Activated CD8-positive, alpha-beta T cell treated with anti-CD3 and anti-CD28 coated beads for 36 hours (primary cell): ENCODE measurements at regions not wholly inside any gene's neighbourhood (a gene's known extent, or its start where the extent isn't known, plus 50 kb on each side); places are given as distances from the start of the nearest gene placed in this dataset.

Source experiments
- ATAC-seq: fragments of 200-7000 bp; cut with Tn5 transposase; one replicate; pipeline ENCODE4 v1.10.0; 2021; ENCODE audit warnings: mild to moderate bottlenecking, moderate library complexity
- CTCF ChIA-PET: fragments of 350-600 bp; sonication (Branson Sonifier 250); formaldehyde crosslinking; loops from one replicate; lab custom pipeline; 2021; ENCODE audit warnings: antibody characterized with exemption; lab: Charles Lee
- POLR2A ChIA-PET: fragments of 350-600 bp; sonication (Branson Sonifier 250); formaldehyde crosslinking; loops from one replicate; lab custom pipeline; 2021; ENCODE audit warnings: antibody characterized with exemption; lab: Charles Lee
- DNase-seq: peaks from one replicate; pipeline ENCODE4 v3.0.0-alpha.2; 2020
- H3K27ac Mint-ChIP-seq: one replicate; pipeline ENCODE4 v1.8.0; 2021; ENCODE audit warnings: mild to moderate bottlenecking, mixed read lengths
- H3K27me3 Mint-ChIP-seq: one replicate; pipeline ENCODE4 v1.8.0; 2021; ENCODE audit warnings: mixed read lengths
- H3K36me3 Mint-ChIP-seq: one replicate; pipeline ENCODE4 v1.8.0; 2021; ENCODE audit warnings: low read depth, mixed read lengths
- H3K4me1 Mint-ChIP-seq: one replicate; pipeline ENCODE4 v1.8.0; 2021; ENCODE audit warnings: low read depth, mixed read lengths
- H3K4me3 Mint-ChIP-seq: one replicate; pipeline ENCODE4 v1.8.0; 2021; ENCODE audit warnings: mild to moderate bottlenecking, moderate library complexity, mixed read lengths
- H3K9me3 Mint-ChIP-seq: one replicate; pipeline ENCODE4 v1.8.0; 2021; ENCODE audit warnings: mixed read lengths
- intact Hi-C: fragments of 100-400 bp; cut with micrococcal nuclease; formaldehyde crosslinking; loops from one replicate; pipeline ENCODE4 v1.10.0; 2022
- TF ChIP-seq, protein P1 (sequence below): fragments of 200-600 bp; IDR thresholded peaks from one replicate; pipeline ENCODE4 v1.8.0; 2022; ENCODE audit warnings: antibody characterized with exemption, mild to moderate bottlenecking

DNA sequence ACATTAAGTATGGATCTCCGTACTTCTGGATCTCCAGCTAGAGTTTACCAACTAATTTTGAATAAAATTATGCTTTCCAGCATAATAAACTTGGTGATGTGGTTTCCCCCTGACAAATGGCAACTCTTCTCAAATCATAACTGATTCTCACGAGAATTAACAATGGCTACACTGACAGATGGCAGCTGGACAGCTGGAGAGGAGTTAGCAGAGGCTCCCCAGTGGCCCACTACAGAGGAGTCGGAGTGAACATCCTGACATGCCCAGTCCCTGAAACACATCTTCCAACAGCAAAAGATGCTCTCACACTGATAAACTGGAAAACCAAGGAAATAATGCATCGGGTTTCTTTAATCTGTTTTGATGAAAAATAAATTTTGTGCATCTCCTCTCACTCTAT lies 239.6 kb downstream of the MAN2A1 start:
- H3K27ac Mint-ChIP-seq, result no peak overlapping the region
- ATAC-seq (no peak), DNase-seq (no peak)
- ChIA-PET CTCF (no interaction called here), POLR2A (no interaction called here)
- no peaks in the 10 kb centered on the region for H3K27me3 Mint-ChIP-seq
- no peak overlapping the region for H3K4me3 Mint-ChIP-seq
- no peaks in the 10 kb centered on the region for H3K9me3 Mint-ChIP-seq
- TF ChIP-seq, protein P1, sequence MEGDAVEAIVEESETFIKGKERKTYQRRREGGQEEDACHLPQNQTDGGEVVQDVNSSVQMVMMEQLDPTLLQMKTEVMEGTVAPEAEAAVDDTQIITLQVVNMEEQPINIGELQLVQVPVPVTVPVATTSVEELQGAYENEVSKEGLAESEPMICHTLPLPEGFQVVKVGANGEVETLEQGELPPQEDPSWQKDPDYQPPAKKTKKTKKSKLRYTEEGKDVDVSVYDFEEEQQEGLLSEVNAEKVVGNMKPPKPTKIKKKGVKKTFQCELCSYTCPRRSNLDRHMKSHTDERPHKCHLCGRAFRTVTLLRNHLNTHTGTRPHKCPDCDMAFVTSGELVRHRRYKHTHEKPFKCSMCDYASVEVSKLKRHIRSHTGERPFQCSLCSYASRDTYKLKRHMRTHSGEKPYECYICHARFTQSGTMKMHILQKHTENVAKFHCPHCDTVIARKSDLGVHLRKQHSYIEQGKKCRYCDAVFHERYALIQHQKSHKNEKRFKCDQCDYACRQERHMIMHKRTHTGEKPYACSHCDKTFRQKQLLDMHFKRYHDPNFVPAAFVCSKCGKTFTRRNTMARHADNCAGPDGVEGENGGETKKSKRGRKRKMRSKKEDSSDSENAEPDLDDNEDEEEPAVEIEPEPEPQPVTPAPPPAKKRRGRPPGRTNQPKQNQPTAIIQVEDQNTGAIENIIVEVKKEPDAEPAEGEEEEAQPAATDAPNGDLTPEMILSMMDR, result no peak
- intact Hi-C loops, result no loop called here
- H3K36me3 Mint-ChIP-seq, result no peaks in the 10 kb centered on the region
- peaks cover 3% of the 10 kb centered on the region for H3K4me1 Mint-ChIP-seq

DNA sequence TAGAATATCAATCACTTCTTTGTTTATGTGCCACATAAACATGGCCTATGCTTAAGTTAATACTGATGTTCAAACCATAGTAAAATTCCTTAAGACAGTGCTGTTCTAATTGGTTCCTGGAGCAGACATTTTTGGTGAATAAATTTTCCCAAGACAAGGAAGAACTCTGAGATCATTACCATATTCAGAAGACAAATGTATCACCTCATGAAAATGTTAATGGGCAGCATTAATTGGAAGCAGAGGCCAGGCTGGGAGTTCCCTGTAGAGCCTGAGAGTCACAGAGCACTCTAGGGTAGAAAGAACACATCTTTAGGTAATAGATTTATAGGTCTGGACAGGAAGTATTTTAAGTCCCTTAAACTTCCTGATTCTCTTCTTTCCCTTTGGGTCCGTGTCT lies 240.2 kb downstream of the MAN2A1 start:
- no peaks in the 10 kb centered on the region for H3K36me3 Mint-ChIP-seq
- no peaks in the 10 kb centered on the region for H3K27me3 Mint-ChIP-seq
- H3K9me3 Mint-ChIP-seq, result no peaks in the 10 kb centered on the region
- ATAC-seq (no peak), DNase-seq (no peak)
- intact Hi-C loops, result no loop called here
- no peak overlapping the region for H3K27ac Mint-ChIP-seq
- ChIA-PET CTCF (no interaction called here), POLR2A (no interaction called here)
- no peak overlapping the region for H3K4me3 Mint-ChIP-seq
- TF ChIP-seq, protein P1, result no peak
- H3K4me1 Mint-ChIP-seq, result peaks cover 3% of the 10 kb centered on the region

DNA sequence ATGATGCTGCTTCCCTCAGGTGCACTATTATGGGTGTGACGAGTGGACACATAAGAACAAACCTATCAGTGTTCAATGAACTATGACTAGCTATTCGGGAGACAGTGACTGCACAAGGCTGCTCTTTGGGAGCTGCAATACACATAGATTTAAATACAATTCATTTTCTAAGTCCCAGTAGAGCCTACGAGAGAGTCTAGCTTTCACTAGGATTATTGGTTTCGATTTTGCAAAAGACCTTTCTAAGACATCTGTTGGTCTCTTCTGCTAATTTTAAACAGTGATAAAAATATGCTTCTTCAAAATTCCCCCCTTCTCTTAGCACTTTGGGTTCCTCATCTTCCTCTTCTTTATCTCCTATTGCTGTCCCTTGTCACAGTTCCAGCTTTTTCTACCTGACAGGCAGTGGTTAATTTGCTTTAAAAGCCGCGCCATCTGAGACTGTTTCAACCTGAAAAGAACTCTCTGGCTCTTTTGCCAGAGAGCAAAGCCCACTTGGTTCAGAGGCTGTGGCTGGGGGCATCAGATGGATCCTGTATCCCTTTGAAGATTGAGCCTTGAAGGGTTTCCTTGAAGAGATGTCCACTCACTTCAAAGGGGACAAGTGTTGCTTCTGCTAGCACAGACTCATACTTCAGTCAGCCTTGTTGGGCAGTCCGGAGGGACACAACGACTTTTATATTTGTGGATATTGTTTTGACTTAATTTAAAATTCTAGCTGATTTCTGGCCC lies 241.5 kb downstream of the MAN2A1 start:
- H3K27ac Mint-ChIP-seq, result no peak overlapping the region
- no peaks in the 10 kb centered on the region for H3K9me3 Mint-ChIP-seq
- TF ChIP-seq, protein P1, result no peak
- H3K36me3 Mint-ChIP-seq, result no peaks in the 10 kb centered on the region
- no peaks in the 10 kb centered on the region for H3K27me3 Mint-ChIP-seq
- no peak for ATAC-seq
- POLR2A ChIA-PET, result interaction anchor here (0.8 kb wide), 1 partner anchor 55 kb away, joined by 3 read pairs; no protein-coding TSS in a partner anchor
- intact Hi-C loops, result no loop called here
- CTCF ChIA-PET, result no interaction called here
- peaks cover 6% of the 10 kb centered on the region for H3K4me1 Mint-ChIP-seq
- H3K4me3 Mint-ChIP-seq, result no peak overlapping the region
- DNase-seq, result no peak

DNA sequence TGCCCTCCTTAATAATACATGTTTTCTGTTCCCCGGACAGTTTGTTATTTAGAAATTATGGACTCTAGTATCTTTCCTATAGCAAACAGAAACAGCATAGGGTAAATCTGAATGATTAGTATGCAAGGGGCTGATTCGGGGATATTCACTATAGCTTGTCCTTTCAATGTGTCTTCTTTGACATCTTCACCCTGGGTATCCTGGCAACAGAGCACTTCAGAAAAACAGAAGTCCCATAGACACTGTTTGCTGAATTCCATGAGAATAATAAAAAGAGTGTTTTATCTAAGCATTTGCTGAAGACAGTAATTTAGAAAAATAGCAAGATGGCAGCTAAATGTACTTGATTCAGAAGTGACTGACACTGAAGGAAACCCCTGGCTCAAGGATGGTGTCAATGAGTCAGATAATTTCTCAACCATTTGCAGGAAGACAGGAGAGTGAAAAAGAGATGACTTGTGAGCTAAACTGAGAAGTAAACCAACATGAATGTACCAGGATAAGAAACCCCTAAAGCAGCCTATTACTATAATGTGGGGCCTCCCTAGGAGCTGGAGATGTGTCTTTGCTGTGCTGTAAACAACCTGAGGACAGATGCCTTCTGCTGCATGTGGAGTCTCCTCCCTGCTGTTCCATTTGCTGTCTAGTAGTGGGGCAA lies 246.2 kb downstream of the MAN2A1 start:
- intact Hi-C loops, result no loop called here
- ChIA-PET CTCF (interaction anchor here (1.1 to 1.9 kb wide), 2 partner anchors 12 to 14 kb away, joined by 3 to 4 read pairs; no protein-coding TSS in a partner anchor), POLR2A (no interaction called here)
- Mint-ChIP-seq H3K4me1 (peaks cover 19% of the 10 kb centered on the region), H3K4me3 (no peak overlapping the region), H3K9me3 (peaks cover 6% of the 10 kb centered on the region), H3K27me3 (no peaks in the 10 kb centered on the region), H3K27ac (no peak overlapping the region), H3K36me3 (peaks cover 1% of the 10 kb centered on the region)
- DNase-seq (no peak), ATAC-seq (peak; percentile 72)
- TF ChIP-seq, protein P1, result no peak

DNA sequence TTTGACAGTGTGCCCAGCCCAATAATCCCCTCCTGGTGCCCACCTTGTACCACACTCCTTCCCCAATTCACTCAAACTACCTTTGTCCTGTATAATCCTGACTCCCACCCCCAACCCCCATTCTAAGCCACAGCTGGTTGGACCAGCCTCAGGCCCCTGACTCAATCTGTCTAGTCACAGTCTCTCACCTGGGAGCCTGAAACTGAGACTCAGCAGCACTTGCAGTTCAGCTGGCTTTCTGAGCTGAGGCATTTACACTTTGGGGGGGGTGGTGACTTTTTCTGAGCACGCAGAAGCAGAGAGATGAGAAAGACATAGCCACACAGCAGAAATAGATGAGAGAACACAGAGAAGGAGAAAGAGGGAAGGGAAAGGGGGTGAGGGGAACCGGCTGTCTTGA lies 247.3 kb downstream of the MAN2A1 start:
- H3K4me1 Mint-ChIP-seq, result peaks cover 19% of the 10 kb centered on the region
- H3K27ac Mint-ChIP-seq, result peak overlapping the region; percentile 5
- ChIA-PET POLR2A (no interaction called here), CTCF (interaction anchor here (1.1 to 1.9 kb wide), 2 partner anchors 13 to 15 kb away, joined by 3 to 4 read pairs; no protein-coding TSS in a partner anchor)
- H3K27me3 Mint-ChIP-seq, result no peaks in the 10 kb centered on the region
- intact Hi-C loops, result no loop called here
- ATAC-seq (peak; percentile 75), DNase-seq (peak; percentile 51)
- TF ChIP-seq, protein P1, result no peak
- peaks cover 3% of the 10 kb centered on the region for H3K36me3 Mint-ChIP-seq
- H3K4me3 Mint-ChIP-seq, result no peak overlapping the region
- peaks cover 9% of the 10 kb centered on the region for H3K9me3 Mint-ChIP-seq
